Activated CD4-positive, alpha-beta T cell treated with anti-CD3 and anti-CD28 coated beads, Interleukin-2, amount 10 ng/mL, durations not matched to agents 7 days and 5 days (primary cell): ENCODE measurements at regions not wholly inside any gene's neighbourhood (a gene's known extent, or its start where the extent isn't known, plus 50 kb on each side); places are given as distances from the start of the nearest gene placed in this dataset.
"Not testable (repeated sequence)": the region's sequence is repeated elsewhere in the genome, so short reads cannot be mapped to it uniquely, and the experiment has no call there.

Experiments
- CTCF ChIA-PET: fragments of 350-600 bp; sonication (Branson Sonifier 250); formaldehyde crosslinking; loops from one replicate; lab custom pipeline; 2021; ENCODE audit warnings: antibody characterized with exemption; lab: Charles Lee
- POLR2A ChIA-PET: fragments of 350-600 bp; sonication (Branson Sonifier 250); formaldehyde crosslinking; loops from one replicate; lab custom pipeline; 2021; ENCODE audit warnings: antibody characterized with exemption; lab: Charles Lee
- DNase-seq: peaks from one replicate; pipeline ENCODE4 v3.0.0-alpha.2; 2020
- H3K27ac Mint-ChIP-seq: one replicate; pipeline ENCODE4 v1.8.0; 2021; ENCODE audit warnings: mild to moderate bottlenecking, moderate library complexity, mixed read lengths
- H3K27me3 Mint-ChIP-seq: one replicate; pipeline ENCODE4 v1.8.0; 2021; ENCODE audit warnings: mixed read lengths
- H3K36me3 Mint-ChIP-seq: one replicate; pipeline ENCODE4 v1.8.0; 2021; ENCODE audit warnings: low read depth, mixed read lengths
- H3K4me1 Mint-ChIP-seq: one replicate; pipeline ENCODE4 v1.8.0; 2021; ENCODE audit warnings: mixed read lengths
- H3K4me3 Mint-ChIP-seq: one replicate; pipeline ENCODE4 v1.8.0; 2021; ENCODE audit warnings: mild to moderate bottlenecking, moderate library complexity, mixed read lengths
- H3K9me3 Mint-ChIP-seq: one replicate; pipeline ENCODE4 v1.8.0; 2021; ENCODE audit warnings: mixed read lengths

DNA sequence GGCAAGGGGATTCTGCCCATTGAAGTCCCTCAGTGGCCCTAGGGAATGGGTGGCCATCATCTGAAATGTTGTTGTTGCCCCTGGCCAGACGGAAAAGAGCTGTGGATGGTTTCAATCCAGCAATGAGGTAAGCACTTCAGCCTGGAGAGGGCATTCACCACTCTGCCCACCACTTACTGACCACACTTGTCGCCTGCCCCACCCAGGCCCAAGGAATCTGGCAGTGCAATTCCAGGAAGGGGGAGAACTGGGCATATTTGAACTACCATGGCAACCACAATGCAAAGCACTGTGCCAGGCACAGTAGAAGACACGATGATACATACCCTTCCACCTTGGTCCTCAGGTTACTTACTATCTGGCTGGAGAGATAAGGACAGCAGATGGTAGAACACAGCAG lies 161.6 kb downstream of the PDGFRA start:
- DNase-seq: no peak
- Mint-ChIP-seq H3K36me3 (no peaks in the 10 kb centered on the region), H3K27me3 (no peaks in the 10 kb centered on the region), H3K27ac (no peak overlapping the region), H3K4me1 (no peaks in the 10 kb centered on the region), H3K4me3 (no peak overlapping the region), H3K9me3 (no peaks in the 10 kb centered on the region)
- POLR2A ChIA-PET: no interaction called here
- CTCF ChIA-PET: no interaction called here

DNA sequence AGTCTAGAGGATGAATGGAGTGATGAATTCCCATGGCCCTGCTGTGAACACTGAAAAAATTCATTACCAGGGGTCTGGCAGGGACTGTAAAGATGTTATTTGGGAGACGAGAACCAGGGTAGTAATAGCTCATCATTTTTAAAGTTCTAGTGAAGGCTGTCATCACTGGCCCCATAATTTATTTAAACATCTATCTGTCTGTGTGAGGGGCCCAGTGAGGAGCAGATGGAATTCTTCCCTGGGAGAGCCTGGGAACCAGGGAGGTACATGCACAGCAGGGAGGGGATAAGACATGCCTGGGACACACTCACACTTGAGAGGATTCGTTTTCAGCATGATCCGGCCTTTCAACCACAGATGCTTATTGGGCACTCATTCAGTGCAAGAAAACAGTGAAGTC lies 162.0 kb downstream of the PDGFRA start:
- no peaks in the 10 kb centered on the region for H3K9me3 Mint-ChIP-seq
- no peak for DNase-seq
- ChIA-PET POLR2A (no interaction called here), CTCF (no interaction called here)
- no peaks in the 10 kb centered on the region for H3K27me3 Mint-ChIP-seq
- no peak overlapping the region for H3K4me3 Mint-ChIP-seq
- H3K27ac Mint-ChIP-seq: no peak overlapping the region
- H3K4me1 Mint-ChIP-seq: no peaks in the 10 kb centered on the region
- H3K36me3 Mint-ChIP-seq: no peaks in the 10 kb centered on the region

DNA sequence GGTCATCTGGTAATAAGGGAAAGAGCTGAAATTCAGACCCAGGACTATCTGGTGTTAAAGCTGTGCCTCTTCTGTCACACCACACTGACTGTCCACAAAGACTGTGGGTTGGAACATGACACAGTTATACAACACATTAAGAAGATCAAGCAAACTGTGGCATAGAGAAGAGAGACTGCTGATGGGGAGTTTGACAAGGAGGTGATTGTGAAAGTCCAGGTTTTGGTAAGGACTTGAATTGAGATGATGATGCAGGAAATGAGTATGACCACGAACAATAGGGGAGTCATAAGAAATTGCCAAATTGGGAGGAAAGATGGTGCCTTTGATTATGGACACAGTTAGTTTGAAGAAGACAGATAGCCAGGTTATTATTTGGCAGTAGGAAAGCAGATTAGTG lies 163.4 kb downstream of the PDGFRA start:
- POLR2A ChIA-PET: no interaction called here
- Mint-ChIP-seq H3K9me3 (no peaks in the 10 kb centered on the region), H3K27ac (no peak overlapping the region), H3K27me3 (no peaks in the 10 kb centered on the region), H3K4me1 (no peaks in the 10 kb centered on the region), H3K36me3 (no peaks in the 10 kb centered on the region), H3K4me3 (no peak overlapping the region)
- DNase-seq: no peak
- CTCF ChIA-PET: no interaction called here

DNA sequence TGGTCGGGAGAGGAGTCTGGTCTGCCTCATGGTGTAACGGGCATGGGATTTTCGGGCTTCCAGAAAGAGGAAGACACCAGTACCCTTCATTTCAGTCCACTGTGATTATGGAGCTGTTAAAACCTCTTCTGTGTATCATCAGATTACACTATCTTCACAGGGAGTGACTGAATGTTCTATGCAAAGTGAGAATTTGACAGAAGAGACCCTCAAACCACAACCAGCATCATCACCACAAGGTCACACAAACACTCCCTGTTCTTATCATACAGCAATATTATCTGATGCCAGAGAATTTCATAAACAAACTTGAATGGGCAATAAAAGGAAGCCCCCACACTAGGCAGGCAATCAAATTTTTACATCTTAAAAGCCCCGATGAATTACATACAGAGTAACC lies 164.2 kb downstream of the PDGFRA start:
- no peak for DNase-seq
- Mint-ChIP-seq H3K4me1 (no peaks in the 10 kb centered on the region), H3K27me3 (no peaks in the 10 kb centered on the region), H3K4me3 (no peak overlapping the region), H3K9me3 (no peaks in the 10 kb centered on the region), H3K27ac (no peak overlapping the region), H3K36me3 (no peaks in the 10 kb centered on the region)
- ChIA-PET CTCF (no interaction called here), POLR2A (no interaction called here)

DNA sequence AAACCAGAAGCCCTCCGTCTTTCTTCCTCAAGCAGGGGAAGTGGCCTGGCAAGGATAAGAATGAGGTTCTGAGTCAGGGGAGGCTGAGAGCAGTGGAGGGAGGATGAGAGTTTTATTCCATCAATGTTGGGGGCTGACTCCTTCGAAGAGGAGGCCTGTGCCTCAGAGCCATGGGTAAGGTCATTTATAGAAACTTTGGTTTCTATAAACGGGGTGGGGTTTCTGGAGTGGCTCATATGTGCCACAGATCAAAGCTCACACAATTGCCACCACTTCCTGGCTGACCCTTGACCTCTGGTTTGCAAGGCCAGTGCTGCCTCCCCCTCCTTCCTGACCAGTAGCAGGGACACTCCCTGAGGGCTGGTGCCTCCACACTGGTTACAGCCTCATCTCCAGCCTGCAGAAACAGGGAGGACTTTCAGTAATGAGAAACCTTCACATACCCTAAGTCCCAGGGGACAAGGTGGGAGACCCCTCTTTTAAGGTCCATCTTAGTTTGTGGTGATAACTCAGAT lies 166.0 kb downstream of the PDGFRA start:
- Mint-ChIP-seq H3K27me3 (no peaks in the 10 kb centered on the region), H3K4me1 (no peaks in the 10 kb centered on the region), H3K4me3 (no peak overlapping the region)

DNA sequence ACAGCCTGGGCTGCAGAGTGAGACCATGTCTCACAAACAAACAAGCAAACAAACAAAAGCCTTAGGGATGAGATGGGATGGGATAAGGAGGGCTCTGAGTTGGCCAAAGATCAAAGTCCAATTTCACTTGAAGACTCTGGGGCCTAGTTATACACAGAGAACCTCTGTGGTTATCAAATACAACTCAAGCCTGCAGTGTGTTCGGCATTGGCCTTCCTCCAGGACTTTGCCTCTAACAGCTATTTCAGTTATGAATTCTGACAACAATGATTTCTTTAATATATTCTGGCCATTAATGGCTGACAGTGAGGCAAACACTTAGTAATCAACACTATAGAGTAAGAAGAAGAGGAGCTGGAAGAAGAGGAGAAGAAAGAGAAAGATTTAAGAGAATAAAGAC lies 171.1 kb downstream of the PDGFRA start:
- CTCF ChIA-PET: interaction anchor here (1.5 kb wide), 1 partner anchor 18 kb away, joined by 3 read pairs; no protein-coding TSS in a partner anchor
- Mint-ChIP-seq H3K36me3 (no peaks in the 10 kb centered on the region), H3K27ac (no peak overlapping the region), H3K4me3 (no peak overlapping the region), H3K4me1 (no peaks in the 10 kb centered on the region), H3K9me3 (no peaks in the 10 kb centered on the region), H3K27me3 (no peaks in the 10 kb centered on the region)
- DNase-seq: no peak
- POLR2A ChIA-PET: no interaction called here

More for the DNA sequence above, 166.0 kb downstream of the PDGFRA start:
- CTCF ChIA-PET: no interaction called here
- Mint-ChIP-seq H3K27ac (no peak overlapping the region), H3K9me3 (no peaks in the 10 kb centered on the region), H3K36me3 (no peaks in the 10 kb centered on the region)
- POLR2A ChIA-PET: no interaction called here
- DNase-seq: no peak

DNA sequence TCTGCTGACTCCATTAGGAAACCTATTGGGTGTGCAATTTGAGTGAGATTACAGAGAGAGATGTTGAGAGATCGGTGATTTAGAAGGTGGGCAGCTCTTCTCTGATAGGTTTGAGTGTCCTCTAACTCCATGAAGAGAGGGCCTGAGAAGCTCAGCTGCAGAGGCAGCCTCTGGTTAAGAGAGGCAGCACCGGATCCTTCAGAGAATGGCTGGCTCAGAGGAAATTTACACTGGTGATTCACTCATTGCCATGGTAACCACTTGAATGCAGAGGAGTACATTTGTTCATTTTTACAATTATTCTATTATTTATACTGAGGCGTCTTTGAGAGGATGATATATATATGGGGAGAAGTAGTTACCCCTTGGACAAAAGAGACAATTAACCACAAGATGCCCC lies 171.7 kb downstream of the PDGFRA start:
- ChIA-PET POLR2A (no interaction called here), CTCF (interaction anchor here (1.5 kb wide), 1 partner anchor 18 kb away, joined by 3 read pairs; no protein-coding TSS in a partner anchor)
- no peaks in the 10 kb centered on the region for H3K4me1 Mint-ChIP-seq

DNA sequence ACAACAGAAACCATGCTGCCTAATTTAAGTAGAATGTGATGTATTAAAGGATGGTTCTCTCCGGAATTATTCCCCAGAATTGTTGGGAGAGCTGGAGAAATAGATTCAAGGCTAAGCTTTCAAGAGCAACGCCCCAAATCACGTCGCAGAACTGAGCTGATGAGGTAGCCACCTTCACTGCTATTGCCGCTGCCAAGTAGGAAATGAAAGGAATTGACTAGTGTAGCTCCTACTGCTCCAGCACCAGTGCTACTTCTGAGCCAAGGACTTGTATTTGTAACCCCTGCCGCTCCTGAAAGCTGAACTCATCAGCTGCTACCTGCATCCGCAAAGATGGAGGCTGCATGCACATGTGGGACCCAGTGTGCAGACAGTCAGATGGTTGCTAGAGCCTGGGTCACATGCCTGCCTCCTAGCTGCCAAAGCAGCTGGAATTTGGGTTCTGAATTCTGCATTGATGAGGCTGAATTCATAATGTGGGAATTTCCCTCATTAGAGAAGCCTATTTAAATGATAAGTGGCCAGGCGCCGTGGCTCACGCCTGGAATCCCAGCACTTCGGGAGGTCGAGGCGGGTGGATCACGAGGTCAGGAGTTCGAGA lies 173.9 kb downstream of the PDGFRA start:
- CTCF ChIA-PET: no interaction called here
- no peaks in the 10 kb centered on the region for H3K36me3 Mint-ChIP-seq
- H3K27ac Mint-ChIP-seq: no peak overlapping the region
- peaks cover 4% of the 10 kb centered on the region for H3K27me3 Mint-ChIP-seq
- DNase-seq: no peak
- H3K9me3 Mint-ChIP-seq: no peaks in the 10 kb centered on the region
- POLR2A ChIA-PET: no interaction called here
- no peaks in the 10 kb centered on the region for H3K4me1 Mint-ChIP-seq
- no peak overlapping the region for H3K4me3 Mint-ChIP-seq

More for the DNA sequence above, 171.7 kb downstream of the PDGFRA start:
- DNase-seq: no peak
- Mint-ChIP-seq H3K4me3 (no peak overlapping the region), H3K27me3 (no peaks in the 10 kb centered on the region), H3K9me3 (no peaks in the 10 kb centered on the region), H3K27ac (no peak overlapping the region), H3K36me3 (no peaks in the 10 kb centered on the region)

DNA sequence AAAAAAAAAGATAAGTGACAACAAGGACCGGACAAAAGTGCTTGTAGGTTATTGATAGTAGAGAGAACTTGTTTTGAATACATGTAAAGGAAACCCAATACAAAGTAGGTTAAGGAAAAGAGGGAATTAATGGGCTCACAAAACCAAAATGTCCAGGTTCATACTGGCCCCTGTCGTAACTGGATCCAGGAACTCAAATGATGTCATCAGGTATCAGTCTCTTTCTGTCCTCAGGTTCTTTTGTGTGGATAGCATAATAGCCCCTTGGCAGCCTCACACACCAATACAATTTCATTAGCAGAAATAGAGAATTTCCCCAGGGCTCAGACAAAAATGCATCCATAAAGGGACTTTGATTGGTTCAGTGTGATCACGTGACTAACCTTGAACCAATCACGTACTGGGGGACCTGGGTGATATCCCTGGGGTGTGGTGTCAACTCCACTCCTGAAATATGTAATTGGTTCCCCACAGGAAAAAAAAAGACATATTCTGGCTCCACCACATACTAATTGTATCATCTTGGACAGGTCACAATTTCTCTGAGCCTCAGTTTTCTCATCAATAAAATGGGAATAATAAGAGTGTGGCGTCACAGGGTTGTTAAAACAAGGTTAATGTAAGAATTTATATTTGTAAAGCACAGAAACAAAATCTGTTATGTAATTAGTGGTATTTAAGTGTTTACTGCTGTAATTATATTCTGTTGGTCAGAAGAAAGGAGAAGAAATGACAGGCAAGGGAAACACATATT lies 174.8 kb downstream of the PDGFRA start:
- no peaks in the 10 kb centered on the region for H3K36me3 Mint-ChIP-seq
- no peak overlapping the region for H3K4me3 Mint-ChIP-seq
- no peak overlapping the region for H3K27ac Mint-ChIP-seq
- ChIA-PET POLR2A (no interaction called here), CTCF (no interaction called here)
- no peaks in the 10 kb centered on the region for H3K4me1 Mint-ChIP-seq
- peaks cover 4% of the 10 kb centered on the region for H3K27me3 Mint-ChIP-seq
- no peaks in the 10 kb centered on the region for H3K9me3 Mint-ChIP-seq
- DNase-seq: no peak

DNA sequence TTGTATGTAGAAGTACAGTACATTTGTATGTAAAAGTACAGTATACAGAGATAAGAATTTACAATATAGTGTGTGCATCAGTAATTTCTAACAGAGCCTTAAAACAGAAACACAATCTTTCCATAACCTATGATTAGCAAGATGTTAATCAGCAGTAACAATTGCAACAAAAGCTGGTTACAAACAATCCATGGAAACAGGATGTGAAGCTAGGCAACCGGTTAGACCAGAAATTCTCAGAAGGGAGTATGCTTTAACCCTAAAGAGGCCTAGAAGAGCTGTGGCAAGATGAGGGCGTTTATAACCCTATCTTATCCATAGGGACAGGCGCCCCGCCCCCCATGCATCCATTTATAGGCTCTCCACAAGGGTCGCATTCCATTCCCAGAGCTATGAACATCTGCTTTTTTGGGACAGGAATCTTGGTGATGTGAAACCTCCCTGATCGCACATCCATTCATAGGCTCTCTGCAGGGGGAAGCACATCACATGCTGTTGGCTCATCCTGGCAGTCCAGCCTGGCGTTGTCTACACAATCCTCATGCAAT lies 180.3 kb downstream of the PDGFRA start:
- H3K4me1 Mint-ChIP-seq, POLR2A ChIA-PET, H3K9me3 Mint-ChIP-seq, H3K36me3 Mint-ChIP-seq, DNase-seq, CTCF ChIA-PET, H3K27ac Mint-ChIP-seq, H3K27me3 Mint-ChIP-seq, H3K4me3 Mint-ChIP-seq: not testable (repeated sequence)

DNA sequence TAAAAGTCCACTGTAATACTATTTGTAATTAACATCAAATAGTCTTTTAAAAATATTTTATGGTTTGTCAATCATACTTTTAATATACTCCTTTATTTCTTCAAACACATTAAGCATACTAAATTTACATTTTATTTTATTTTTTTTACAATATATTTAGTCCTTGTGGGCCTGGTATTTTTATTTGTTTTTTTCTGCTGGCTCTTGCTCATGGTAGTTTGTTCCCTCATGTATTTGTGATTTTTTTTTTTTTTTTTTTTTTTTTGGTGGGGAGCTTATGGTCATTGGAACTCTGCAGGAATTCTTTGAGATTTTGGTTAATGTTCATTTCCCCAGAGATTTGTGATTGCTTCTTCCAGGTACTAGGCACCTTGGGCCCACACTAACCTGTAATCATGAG lies 185.5 kb downstream of the PDGFRA start:
- ChIA-PET POLR2A (no interaction called here), CTCF (no interaction called here)
- DNase-seq: no peak
- H3K27ac Mint-ChIP-seq: no peak overlapping the region
- no peaks in the 10 kb centered on the region for H3K36me3 Mint-ChIP-seq
- no peaks in the 10 kb centered on the region for H3K4me1 Mint-ChIP-seq
- peaks cover 2% of the 10 kb centered on the region for H3K27me3 Mint-ChIP-seq
- peaks cover 2% of the 10 kb centered on the region for H3K9me3 Mint-ChIP-seq
- H3K4me3 Mint-ChIP-seq: no peak overlapping the region

DNA sequence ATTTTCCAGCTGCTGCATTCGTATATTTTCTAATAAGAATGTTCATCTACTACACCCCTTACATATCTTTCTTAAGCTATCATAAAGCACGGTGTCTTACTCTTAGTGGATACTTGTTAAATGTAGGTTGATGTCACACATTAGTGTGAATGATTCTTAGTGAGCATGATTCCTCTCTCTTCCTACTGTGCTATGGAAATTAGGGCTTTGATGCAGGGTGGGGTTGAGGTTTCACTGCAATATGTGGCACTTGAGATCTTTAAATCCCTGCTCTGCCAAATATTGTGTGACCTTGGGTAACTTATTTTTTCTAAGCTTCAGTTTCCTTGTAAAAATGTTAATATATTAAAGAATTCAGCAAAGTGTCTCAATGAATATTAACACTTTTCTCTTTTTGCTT lies 188.4 kb downstream of the PDGFRA start:
- H3K27me3 Mint-ChIP-seq: no peaks in the 10 kb centered on the region
- no peak overlapping the region for H3K27ac Mint-ChIP-seq
- POLR2A ChIA-PET: no interaction called here
- no peaks in the 10 kb centered on the region for H3K4me1 Mint-ChIP-seq
- H3K4me3 Mint-ChIP-seq: no peak overlapping the region
- DNase-seq: no peak
- H3K9me3 Mint-ChIP-seq: peaks cover 2% of the 10 kb centered on the region
- no peaks in the 10 kb centered on the region for H3K36me3 Mint-ChIP-seq
- CTCF ChIA-PET: no interaction called here

DNA sequence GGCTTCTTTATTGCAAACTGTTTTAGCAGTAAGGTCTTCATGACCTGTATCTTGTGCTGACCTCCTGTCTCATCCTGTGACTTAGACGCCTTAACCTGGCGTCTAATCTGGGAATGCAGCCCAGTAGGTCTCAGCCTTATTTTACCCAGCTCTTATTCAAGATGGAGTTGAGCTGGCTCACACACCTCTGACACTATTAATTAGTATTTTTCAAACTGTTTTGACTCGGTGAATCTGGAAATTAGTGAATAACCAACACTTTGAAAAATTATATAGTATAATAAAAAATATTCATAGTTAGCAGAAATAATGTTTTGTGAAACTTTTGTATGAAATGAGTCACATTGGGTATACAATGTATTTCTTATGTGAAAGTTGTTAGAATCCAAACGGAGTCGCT lies 189.4 kb downstream of the PDGFRA start:
- no peak overlapping the region for H3K27ac Mint-ChIP-seq
- no peaks in the 10 kb centered on the region for H3K36me3 Mint-ChIP-seq
- ChIA-PET POLR2A (no interaction called here), CTCF (interaction anchor here (0.9 kb wide), 1 partner anchor 17 kb away, joined by 3 read pairs; no protein-coding TSS in a partner anchor)
- no peak for DNase-seq
- H3K27me3 Mint-ChIP-seq: peaks cover 3% of the 10 kb centered on the region
- peaks cover 2% of the 10 kb centered on the region for H3K9me3 Mint-ChIP-seq
- no peak overlapping the region for H3K4me3 Mint-ChIP-seq
- no peaks in the 10 kb centered on the region for H3K4me1 Mint-ChIP-seq
